Hematopoietic multipotent progenitor cell (in vitro differentiated cells): ENCODE measurements at regions not wholly inside any gene's neighbourhood (a gene's known extent, or its start where the extent isn't known, plus 50 kb on each side); places are given as distances from the start of the nearest gene placed in this dataset.
"Not testable (repeated sequence)": the region's sequence is repeated elsewhere in the genome, so short reads cannot be mapped to it uniquely, and the experiment has no call there.

Experiments
- DNase-seq, 3 donors: peaks; one replicate each; pipeline ENCODE4 v3.0.0-alpha.2; 2011 to 2015; ENCODE audit warnings: low read depth in 2 of 3, low spot score in 2 of 3

DNA sequence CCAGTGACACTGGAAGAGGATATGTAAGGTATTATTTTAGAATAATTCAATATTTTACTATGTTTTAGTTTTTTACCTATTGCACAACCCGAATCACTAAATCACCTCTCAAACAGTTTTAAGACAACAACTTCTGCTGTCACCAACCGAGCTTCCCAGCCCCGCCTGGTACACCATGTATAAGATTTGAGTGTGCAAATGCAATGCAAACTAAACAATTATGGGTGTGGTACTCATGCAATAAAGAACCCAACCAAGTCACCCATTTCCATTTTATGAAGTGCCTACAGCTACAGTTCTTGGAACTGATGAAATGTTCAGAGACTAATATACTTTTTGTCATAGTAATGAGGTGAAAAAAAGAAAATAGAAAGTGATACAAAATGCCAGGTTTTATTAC lies 256.2 kb downstream of the TAFA4 start:
- DNase-seq = no peak

DNA sequence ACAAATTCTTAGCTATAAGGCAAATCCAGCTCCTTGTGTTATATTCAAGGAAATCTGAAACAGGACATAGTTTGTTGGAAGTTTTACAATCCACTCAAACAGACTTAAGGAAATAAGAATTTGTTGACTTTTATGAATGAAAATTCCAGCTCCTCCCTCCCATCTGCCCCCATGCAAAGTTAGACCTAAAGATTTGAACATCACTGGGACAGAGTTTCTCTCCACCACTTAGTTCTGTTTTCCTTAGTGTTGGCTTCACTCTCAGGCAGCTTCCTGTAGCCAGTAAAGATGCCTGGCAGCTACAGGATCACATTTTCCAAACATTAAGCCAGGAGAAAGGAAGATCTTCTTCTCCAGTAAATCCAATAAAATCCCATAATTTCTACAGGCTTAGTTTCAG lies 265.0 kb downstream of the TAFA4 start:
- no peak for DNase-seq

DNA sequence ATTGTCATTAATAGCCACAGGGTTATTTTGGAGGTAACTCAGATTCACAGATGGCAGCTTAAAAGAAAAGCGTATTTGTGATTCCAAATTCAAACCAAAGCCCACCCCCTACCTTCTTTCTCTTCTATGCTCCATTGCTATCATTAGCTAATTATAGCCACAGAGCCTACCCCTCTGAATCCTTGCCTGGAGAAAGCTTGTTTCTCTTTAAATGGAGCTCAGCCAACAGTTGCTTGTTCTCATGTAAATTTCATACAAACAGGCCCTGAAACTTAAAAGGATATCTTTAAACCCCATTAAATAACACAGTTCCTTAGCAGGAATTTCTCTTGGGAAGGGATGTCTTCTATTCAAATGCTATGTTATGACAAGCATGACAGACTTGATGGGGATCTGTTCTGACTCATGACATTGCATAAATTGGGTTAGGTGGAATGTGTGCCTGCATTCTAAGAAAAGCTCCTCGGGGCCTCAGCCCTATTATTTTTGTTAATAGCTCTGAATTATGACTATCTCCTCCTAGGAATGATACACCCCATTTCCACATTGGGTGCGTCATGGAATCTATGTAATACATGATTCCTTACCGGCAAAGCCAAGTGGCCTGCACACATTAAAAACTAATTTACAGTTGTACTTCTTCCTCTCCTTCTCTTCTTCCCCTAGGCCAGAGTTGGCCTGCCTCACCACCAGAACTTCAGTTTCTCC lies 265.8 kb downstream of the TAFA4 start:
- no peak for DNase-seq

DNA sequence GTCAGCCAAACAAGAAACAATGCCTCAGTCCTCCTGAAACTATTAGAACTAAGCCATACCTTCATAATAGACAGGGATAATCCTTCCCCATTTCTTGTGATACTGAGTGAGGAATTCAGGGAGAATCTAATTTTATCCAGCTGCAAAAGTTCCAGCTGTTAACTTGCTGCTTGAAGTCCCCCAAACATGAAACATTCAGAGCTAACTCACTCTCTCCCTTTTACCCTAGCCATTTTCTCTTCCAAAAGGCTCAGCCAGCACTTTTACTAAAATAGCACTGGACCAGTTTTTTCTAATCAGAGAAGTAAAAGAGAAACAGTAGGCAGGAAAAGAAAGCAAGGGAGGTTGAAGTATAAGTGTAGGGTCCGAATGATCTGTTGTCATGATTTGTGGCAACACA lies 268.1 kb downstream of the TAFA4 start:
- DNase-seq = no peak

DNA sequence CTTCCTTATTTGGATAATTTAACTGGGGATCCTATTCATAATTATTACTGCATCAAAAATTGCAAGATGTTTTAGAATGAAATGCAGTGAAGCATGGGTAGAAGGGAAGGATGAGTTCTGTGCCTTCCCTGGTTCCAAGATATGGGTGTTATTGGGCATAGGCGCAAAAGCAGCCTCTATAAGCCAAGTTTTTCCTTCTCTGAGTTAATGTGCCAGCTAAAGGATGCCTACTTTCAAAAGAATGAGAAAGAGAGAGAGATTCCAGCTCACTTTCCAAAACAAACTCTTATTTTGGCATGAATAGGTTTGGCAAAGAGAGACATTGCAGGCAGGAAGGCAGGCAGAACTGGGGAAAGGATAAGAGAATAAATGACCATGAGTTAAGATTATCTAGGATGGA lies 270.2 kb downstream of the TAFA4 start:
- no peak for DNase-seq

DNA sequence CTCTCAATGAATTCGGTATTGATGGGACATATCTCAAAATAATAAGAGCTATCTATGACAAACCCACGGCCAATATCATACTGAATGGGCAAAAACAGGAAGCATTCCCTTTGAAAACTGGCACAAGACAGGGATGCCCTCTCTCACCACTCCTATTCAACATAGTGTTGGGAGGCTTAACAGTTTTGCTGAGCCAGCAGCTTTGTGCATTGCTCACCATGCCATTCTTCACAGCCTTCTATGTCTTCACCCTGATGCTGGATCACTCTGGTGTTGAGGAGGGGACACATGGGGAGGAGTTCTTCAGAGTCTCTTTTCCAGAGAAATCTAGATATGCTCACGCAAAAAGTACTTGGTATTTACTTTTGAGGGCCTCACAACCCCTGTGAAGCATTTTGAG lies 281.7 kb downstream of the TAFA4 start:
- DNase-seq = not testable (repeated sequence)

DNA sequence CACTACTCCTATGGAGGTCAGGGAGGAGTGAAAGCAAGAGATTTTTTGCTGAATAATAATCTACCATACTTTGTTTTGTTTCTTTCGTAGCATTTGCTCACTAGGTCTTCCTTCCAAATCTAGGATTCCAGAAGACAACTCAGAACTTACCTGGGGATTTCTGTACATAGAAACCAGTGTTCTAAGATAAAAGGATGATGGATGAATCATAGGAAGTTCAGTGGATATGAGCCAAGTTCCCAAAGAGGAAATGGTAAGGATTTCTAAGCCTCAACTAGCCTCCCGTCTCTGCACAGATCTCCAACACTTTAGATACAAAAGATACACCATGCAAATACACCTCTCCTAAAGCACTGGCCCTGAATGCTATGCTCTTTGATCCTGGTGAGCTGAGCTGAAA lies 283.9 kb downstream of the TAFA4 start:
- DNase-seq = no peak

DNA sequence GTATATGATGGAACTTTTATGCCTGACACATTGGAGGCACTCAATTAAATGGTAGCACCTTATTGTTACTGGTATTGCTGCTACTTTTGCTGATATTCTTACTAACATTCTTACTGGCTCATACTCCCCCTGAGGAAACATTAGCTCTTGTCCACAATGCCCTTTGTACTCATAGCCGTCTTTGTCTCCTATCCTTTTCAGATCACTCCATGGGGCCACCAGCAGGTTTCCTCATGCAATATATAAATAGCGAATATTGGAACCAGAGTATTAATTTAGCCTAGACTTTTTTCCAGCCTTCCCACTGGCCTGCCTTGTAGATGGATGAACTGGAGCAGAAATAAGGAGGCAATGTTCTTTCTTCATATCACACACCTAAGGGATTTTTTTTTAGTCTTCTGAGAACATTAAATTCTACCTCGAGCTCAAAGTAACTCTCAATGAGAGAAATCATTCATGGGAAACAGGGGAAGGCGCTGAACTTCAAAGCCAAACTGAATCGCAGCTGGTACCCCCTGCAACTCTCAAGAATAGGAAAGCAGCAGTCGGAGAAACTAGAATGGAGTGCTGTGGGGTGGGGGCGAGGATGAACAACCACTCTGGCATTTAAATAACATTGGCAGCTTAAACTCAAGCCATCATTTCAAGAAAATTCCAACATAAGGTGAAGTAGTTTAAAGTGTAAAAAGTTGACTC lies 300.3 kb downstream of the TAFA4 start:
- no peak for DNase-seq

DNA sequence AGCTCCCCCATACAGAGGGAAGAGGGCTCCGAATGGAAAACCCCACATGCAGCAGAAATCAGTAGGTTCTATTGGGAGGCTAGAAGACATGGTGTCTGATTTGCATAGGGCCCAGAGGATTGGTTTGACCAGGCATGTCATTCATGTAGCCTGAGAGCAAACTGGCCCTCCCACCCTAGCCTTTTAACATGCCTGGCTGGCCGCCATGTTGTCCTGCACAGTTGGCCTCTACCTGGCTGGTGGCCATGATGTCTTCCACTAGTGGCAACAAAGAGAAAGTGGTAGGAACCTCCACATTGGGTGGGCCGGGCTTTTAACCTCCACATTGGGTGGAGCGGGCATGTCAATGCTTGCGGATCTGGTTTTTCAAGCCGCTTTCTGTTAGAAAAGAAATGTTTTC lies 312.1 kb downstream of the TAFA4 start:
- DNase-seq = no peak

DNA sequence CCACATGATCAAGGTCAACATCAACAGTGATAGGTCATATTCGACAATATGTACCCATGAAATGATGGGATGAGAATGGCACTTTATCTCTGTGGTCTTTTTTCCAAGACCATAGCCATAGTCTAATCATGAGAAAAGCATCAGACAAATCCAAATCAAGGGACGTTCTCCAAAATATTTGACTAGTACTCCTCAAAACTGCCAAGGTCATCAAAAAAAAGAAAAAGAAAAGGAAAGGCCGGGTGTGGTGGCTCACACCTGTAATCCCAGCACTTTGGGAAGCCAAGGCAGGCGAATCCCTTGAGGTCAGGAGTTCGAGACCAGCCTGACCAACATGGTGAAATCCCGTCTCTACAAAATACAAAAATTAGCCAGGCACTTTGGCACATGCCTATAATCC lies 318.3 kb downstream of the TAFA4 start:
- no peak for DNase-seq

DNA sequence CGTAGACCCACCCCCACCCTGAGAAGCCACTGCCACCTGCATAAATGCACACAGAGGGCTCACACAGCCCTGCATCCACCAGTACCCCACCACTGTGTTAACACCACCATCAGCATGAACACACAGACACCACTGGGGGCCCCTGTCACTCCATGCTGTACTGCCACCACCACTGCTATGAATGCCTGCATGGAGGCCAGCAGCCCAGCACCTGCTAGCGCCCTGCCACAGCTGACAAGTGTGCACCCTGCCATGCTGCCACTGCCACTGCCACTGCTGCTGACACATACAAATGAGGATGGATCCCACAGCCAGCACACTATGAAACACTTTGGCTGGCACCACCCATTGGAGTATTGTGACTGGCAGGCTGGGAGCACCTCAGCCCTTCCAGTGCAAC lies 361.0 kb downstream of the TAFA4 start:
- no peak for DNase-seq

DNA sequence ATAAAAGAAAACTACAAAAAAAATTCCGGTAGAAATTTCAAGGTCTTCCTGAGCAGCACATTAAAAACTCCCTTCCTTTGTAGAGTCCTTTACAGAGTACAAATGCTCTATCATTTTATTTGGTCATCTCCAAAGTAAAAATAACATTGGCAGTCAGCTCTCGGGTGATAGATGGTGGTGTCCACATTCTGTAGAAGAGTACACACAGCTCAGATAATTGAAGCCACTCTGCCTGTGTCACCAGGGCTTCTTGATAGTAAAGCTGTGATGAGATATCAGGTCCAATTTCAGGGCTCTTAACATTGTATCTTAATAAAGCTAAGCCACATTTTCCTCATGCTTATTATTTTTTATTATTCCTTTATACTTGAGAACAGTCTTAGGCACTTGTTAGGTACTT lies 371.6 kb downstream of the TAFA4 start:
- DNase-seq = no peak

DNA sequence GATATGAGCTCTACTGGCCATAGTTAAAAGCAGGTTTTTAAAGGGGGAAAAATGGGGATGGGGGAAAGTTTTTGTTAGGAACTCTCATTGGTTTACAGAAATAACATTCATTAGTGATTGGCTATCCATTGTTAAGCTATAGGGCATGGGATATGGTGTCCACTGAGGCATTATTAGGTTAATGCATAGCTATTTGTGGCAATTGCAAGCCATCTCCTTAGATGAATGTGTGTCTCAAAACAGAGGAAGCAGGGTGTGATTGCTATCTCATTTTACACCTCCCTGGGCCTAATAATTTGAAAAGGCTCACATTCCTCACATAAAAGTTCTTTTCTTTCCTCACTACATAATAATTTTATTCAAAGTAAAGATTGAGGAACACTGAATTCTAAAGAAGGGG lies 396.6 kb downstream of the TAFA4 start:
- DNase-seq = no peak

DNA sequence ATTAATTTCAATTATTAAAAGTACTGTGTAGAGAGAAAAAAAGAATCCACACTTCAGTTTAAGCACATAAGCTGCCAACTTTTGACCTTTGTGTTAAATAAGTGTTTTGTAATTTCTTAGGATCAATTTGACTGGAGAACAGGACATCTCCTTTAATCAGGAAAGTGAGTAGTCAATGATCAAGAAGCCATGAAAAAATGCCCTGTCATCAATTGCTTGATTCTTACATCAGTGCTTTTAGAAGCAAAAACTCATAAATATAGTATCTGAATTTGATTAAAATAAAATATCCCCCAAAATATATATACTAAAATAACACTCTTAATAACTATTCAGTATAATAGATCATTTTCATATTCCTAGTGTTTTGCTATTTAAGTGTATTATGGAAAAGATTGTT lies 409.0 kb downstream of the TAFA4 start:
- no peak for DNase-seq

DNA sequence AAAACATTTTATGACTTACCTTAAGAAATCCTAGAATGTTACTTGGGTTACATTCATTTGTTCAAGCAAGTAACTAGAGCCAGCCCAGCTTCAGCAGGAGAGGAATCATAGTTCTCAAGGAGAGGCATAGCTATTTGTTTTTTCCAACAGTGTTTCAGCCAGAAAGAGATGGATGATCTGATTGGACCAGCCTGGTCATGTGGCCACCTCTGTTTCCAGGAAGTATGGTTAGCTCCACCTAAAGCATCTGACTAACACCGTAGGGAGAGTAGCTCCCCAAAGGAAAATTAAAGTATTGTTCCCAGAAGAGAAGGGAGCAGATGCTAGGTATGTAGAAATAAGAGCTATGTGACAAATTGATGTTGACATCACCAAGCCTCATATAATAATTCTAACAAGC lies 417.1 kb downstream of the TAFA4 start:
- no peak for DNase-seq

DNA sequence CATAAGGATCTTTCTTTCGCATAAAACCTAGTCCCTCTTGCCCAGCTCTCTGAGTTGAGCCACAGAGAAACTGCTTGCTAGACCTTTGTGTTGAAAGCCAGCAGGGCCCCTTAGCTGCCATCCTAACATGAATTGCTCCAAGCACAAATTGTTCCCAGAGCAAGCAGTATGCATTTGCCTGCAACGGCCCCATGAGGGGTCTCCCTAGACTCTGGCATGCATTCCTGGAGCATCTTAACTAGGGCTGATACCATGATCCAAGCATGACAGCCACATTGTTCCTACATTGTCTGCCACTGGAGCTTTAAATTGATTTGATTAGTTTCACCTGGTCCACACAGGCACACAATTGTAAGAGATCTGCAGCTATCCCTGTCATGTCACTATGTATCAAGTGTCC lies 428.1 kb downstream of the TAFA4 start:
- no peak for DNase-seq

DNA sequence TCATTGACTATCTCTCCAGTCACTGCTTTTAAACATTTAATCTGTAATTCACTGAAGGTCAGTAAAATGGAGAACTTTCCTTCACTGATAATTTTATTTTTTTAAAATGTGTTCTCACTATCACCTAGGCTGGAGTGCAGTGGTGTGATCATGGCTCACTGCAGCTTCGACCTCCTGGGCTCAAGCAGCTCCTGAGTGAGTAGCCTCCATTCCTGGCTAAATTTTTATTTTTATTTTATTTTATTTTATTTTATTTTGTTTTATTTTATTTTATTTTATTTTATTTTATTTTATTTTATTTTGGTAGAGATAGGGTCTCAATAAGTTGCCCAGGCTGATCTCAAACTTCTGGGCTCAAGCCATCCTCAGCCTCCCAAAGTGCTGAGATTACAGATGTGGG lies 446.5 kb downstream of the TAFA4 start:
- not testable (repeated sequence) for DNase-seq

DNA sequence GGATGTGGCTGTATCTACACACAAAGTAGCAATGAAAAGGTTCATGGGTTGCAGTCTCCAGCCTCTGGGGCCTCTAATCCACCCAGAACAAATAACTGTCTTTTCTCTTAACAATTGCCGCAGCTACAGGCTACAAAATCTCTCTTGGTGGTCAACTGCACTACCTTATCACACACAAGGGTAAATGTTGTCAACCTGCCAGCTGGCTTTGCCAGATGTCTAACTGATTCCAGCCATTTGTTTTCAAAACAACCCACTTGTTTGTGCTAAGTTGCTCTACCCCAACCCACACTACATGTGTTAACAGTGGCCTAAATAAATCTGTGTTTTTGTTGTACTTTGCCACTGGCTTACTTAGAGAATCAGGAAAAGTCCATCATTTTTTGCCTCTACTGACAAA lies 447.3 kb downstream of the TAFA4 start:
- DNase-seq = no peak

DNA sequence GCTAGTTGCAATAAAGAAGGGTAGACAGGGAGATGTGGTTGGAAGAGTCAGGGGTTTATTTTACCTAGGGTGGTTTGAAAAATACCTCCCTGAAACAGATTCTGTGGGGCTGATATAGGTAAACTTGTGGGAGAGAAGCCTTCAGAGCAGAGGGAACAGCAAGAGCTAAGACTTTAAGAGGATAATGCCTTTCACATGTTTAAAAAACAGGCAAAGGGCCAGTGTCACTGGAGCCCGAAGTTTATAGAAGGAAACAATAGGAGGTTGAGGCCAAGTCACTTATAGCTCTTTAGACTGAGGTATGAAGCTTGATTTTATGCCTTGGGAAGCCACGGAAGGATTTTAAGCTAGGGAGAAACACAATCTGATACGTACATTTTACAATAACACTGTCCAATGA lies 448.7 kb downstream of the TAFA4 start:
- no peak for DNase-seq

DNA sequence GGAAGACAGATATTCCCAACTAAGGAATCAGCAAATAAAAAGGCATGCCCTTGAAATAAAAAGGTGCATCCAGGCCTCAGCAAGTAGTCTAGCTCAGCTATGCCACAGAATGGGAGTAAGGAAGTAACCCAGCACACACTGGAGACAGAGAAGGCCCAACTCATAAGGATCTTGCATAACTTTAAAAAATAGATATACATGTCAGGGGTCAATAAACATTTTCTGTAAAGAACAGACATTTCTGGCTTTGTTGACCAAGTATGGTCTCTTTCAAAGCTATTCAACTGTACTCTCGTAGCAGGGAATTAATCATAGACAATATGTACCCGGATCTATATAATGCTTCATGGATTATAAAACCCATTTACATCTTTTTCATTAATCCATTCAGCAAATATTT lies 449.3 kb downstream of the TAFA4 start:
- no peak for DNase-seq

DNA sequence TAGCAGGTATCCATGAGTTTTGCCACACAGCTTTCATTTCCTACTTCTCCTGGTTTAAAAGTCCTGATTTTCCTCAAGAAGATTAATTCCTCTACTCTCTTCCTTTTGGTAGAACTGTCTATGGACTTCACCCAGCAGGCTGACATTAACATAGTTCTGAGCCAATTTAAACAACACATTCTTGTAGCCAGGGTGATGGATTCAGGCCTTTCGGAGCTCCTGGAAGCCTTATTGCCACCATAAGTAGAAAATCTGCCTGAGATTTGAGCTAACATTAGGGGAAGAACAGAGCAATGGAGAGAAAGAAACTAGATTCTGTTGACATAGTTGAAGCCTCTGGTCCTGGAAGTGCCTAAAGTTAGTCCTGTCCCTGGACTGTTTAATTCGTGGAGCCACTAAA lies 449.8 kb downstream of the TAFA4 start:
- no peak for DNase-seq

DNA sequence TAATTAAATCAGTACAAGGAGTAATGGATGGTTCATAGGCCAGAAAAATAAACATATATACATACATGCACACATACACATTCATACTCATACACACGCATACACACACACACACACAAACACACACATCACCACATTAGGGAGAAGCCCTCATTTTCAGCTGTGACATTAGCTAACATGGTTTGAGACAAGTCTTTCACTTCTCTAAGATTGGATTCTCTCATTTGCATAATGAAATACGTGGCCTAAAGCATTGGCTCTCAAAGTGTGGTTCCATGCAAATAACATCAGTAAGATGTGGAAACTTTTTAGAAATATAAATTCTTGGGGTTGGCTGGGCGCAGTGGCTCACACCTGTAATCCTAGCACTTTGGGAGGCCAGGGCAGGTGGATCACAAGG lies 452.6 kb downstream of the TAFA4 start:
- DNase-seq = no peak
